Endodermal cell (in vitro differentiated cells): ENCODE measurements at regions not wholly inside any gene's neighbourhood (a gene's known extent, or its start where the extent isn't known, plus 50 kb on each side); places are given as distances from the start of the nearest gene placed in this dataset.

Source experiments
- DNase-seq: peaks from one replicate; pipeline ENCODE4 v3.0.0-alpha.2; 2017
- H3K27ac ChIP-seq: 2 replicates; pipeline ENCODE4 v1.5.1; 2013; ENCODE audit warnings: mild to moderate bottlenecking, low read depth, low read length, moderate library complexity
- H3K27me3 ChIP-seq: 2 replicates; pipeline ENCODE4 v1.6.1; 2013; ENCODE audit warnings: mild to moderate bottlenecking, low read length, moderate library complexity; ENCODE audit not compliant: insufficient read depth, control insufficient read depth, poor library complexity, severe bottlenecking
- H3K36me3 ChIP-seq: 2 replicates; pipeline ENCODE4 v1.7.0; 2013; ENCODE audit warnings: mild to moderate bottlenecking, low read length, moderate library complexity; ENCODE audit not compliant: control insufficient read depth, insufficient read depth
- H3K4me1 ChIP-seq: one replicate; pipeline ENCODE4 v1.7.0; 2013; ENCODE audit warnings: low read length; ENCODE audit not compliant: control insufficient read depth, insufficient read depth
- H3K4me3 ChIP-seq: 2 replicates; pipeline ENCODE4 v1.5.1; 2013; ENCODE audit warnings: mild to moderate bottlenecking, low read length, moderate library complexity
- H3K9ac ChIP-seq: 2 replicates; pipeline ENCODE4 v1.6.1; 2013; ENCODE audit warnings: mild to moderate bottlenecking, low read length, moderate library complexity; ENCODE audit not compliant: poor library complexity, severe bottlenecking; ENCODE audit errors: extremely low read depth
- H3K9me3 ChIP-seq: 2 replicates; pipeline ENCODE4 v1.6.1; 2013; ENCODE audit warnings: mild to moderate bottlenecking, low read length, moderate library complexity; ENCODE audit not compliant: control insufficient read depth
- H3K27ac Mint-ChIP-seq: 2 replicates; pipeline ENCODE4 v1.8.0; 2020; ENCODE audit warnings: mixed read lengths
- H3K27me3 Mint-ChIP-seq: 2 replicates; pipeline ENCODE4 v1.8.0; 2021; ENCODE audit warnings: mild to moderate bottlenecking, mixed read lengths; ENCODE audit not compliant: insufficient read depth
- H3K36me3 Mint-ChIP-seq: 2 replicates; pipeline ENCODE4 v1.8.0; 2020; ENCODE audit warnings: low read depth, mixed read lengths
- H3K4me1 Mint-ChIP-seq: 2 replicates; pipeline ENCODE4 v1.8.0; 2020; ENCODE audit warnings: mixed read lengths
- H3K4me3 Mint-ChIP-seq: 2 replicates; pipeline ENCODE4 v1.8.0; 2020; ENCODE audit warnings: mild to moderate bottlenecking, moderate library complexity, mixed read lengths
- H3K9me3 Mint-ChIP-seq: 2 replicates; pipeline ENCODE4 v1.8.0; 2020; ENCODE audit warnings: mild to moderate bottlenecking, mixed read lengths
- CTCF ChIP-seq: fragments of 200-600 bp; sonication (generic); conservative IDR thresholded peaks from 2 replicates; pipeline ENCODE4 v1.5.0; 2021; ENCODE audit warnings: antibody characterized with exemption, mild to moderate bottlenecking
- WGBS, 2 experiments: methylation state at CpG; one replicate each; pipeline versions ENCODE4 v1.1.5 to v1.1.7; 2013; ENCODE audit warnings: missing lambda C conversion rate in 2 of 2, mixed read lengths in 1 of 2; ENCODE audit not compliant: insufficient coverage in 1 of 2, insufficient read length in 1 of 2; 5-methylcytosine and 5-hydroxymethylcytosine counted together

- Histone ChIP-seq H3K4me3 (no peak overlapping the region), H3K4me1 (peaks cover 3% of the 10 kb centered on the region), H3K27ac (no peak overlapping the region), H3K9ac (no peak overlapping the region), H3K27me3 (no peaks in the 10 kb centered on the region), H3K9me3 (no peaks in the 10 kb centered on the region), H3K36me3 (no peaks in the 10 kb centered on the region)
- H3K27me3 Mint-ChIP-seq: peaks cover 1% of the 10 kb centered on the region
- H3K4me1 Mint-ChIP-seq: peaks cover 11% of the 10 kb centered on the region
- H3K9me3 Mint-ChIP-seq: no peaks in the 10 kb centered on the region
- no peak overlapping the region for H3K4me3 Mint-ChIP-seq
- H3K27ac Mint-ChIP-seq: no peak overlapping the region
- no peak for DNase-seq
- H3K36me3 Mint-ChIP-seq: no peaks in the 10 kb centered on the region
- TF ChIP-seq CTCF: no peak
- WGBS, 2 experiments: 97 to 100% methylated on average over 2 to 3 of the region's 4 CpGs
These were observed 100.1 kb upstream of the RBPJ start for GRCh38 chr4:26220696-26221095.

- DNase-seq: no peak
- no peak for TF ChIP-seq CTCF
- no peak overlapping the region for H3K4me3 ChIP-seq
- H3K9ac ChIP-seq: no peak overlapping the region
- H3K4me1 ChIP-seq: no peaks in the 10 kb centered on the region
- H3K27me3 ChIP-seq: no peaks in the 10 kb centered on the region
- H3K4me3 Mint-ChIP-seq: no peak overlapping the region
- H3K27ac Mint-ChIP-seq: no peak overlapping the region
- no peaks in the 10 kb centered on the region for H3K27me3 Mint-ChIP-seq
- H3K36me3 ChIP-seq: no peaks in the 10 kb centered on the region
- H3K36me3 Mint-ChIP-seq: no peaks in the 10 kb centered on the region
- peaks cover 9% of the 10 kb centered on the region for H3K4me1 Mint-ChIP-seq
- 99% methylated on average over 2 of the region's 2 CpGs; no CpG with 5 or more reads in 1 of the 2 experiments for WGBS, 2 experiments
- no peak overlapping the region for H3K27ac ChIP-seq
- no peaks in the 10 kb centered on the region for H3K9me3 Mint-ChIP-seq
- no peaks in the 10 kb centered on the region for H3K9me3 ChIP-seq
These were observed 97.7 kb upstream of the RBPJ start for GRCh38 chr4:26223155-26223554.

DNA sequence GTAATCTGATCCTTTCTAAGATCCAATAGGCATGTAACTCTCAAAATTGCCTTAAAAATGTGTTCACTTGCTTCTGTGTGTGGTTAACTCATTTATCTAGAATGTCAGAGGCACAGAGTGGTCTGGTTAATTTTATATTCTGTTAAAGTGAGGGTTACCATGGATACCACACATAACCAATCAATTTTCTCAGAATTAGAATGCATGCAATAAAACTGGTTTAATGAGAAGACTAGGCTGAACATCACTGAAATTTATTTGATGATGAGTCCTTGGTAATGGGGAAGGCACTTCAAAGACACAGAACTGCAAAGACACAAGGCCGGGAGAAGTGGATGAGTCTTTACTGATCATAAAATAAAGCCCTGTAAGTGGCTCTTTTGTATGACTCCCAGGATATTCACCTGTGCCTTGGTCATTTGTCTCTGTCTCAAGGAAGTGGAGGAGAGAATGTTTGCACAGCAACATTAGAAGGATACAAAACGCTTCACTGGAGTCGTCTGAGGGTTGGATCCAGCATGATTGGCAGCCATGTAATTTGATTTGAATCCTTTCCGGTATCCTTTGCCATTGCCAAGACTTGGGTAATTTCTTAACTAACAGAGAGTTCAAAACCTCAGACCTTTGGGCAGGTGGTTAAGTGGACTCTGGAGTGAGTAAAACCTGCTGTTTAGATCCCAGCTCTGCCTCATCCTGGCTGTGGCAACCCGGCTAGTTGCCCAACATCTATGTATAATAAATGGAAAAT, 94.0 kb upstream of the RBPJ start:
- H3K27me3 ChIP-seq: no peaks in the 10 kb centered on the region
- H3K27ac ChIP-seq: no peak overlapping the region
- H3K9me3 ChIP-seq: no peaks in the 10 kb centered on the region
- DNase-seq: no peak
- TF ChIP-seq CTCF: no peak
- no peaks in the 10 kb centered on the region for H3K27me3 Mint-ChIP-seq
- no peak overlapping the region for H3K4me3 ChIP-seq
- H3K4me1 ChIP-seq: no peaks in the 10 kb centered on the region
- no peak overlapping the region for H3K9ac ChIP-seq
- H3K4me1 Mint-ChIP-seq: peaks cover 16% of the 10 kb centered on the region
- H3K4me3 Mint-ChIP-seq: no peak overlapping the region
- no peaks in the 10 kb centered on the region for H3K9me3 Mint-ChIP-seq
- WGBS, 2 experiments: 84 to 87% methylated on average over 4 to 5 of the region's 5 CpGs
- no peaks in the 10 kb centered on the region for H3K36me3 Mint-ChIP-seq
- no peak overlapping the region for H3K27ac Mint-ChIP-seq
- no peaks in the 10 kb centered on the region for H3K36me3 ChIP-seq
